GM19023 (cell line): ENCODE measurements at regions not wholly inside any gene's neighbourhood (a gene's known extent, or its start where the extent isn't known, plus 50 kb on each side); places are given as distances from the start of the nearest gene placed in this dataset.

ENCODE experiments used
- ATAC-seq: cut with Tn5 transposase; IDR thresholded peaks from one replicate; pipeline ENCODE4 v1.9.1; 2021; ENCODE audit warnings: mild to moderate bottlenecking, moderate library complexity; ENCODE audit not compliant: unreplicated experiment

DNA sequence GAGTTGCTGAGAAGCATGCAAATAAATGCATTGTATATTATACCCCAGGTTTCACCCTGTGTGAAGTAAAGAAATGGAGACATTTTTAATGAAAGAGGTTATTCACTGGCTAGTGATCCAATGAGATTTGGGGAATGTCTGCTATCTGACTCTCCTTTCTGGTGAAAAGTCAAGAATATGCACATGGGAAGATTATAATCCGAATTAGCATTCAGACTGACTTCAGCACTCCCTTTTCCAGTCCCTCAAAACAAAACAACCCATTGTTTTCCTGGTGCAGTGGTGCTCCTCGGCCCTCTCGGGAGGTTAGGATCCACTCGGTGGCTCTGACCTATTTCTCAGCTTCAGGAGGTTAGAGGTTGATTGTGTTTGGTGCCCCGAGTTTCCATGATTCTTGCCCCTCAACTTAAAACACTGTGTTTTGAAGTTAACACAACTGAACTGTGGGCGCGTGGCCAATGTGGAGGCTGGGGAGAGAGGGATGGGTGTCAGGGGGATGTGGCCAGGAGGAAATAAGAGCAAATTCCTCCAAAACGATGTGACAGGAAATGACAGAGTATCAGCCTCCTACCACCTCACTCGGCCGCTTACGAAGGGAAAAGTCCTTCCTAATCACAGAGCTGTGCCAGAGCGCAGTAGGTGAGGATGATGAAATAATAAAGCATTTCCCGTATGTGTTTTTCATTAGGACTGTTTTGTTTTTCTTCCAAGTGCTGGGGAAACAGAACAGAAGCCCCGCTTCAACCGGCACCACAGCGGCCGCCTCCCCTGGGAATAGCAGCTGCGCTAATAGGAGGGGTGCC is 440.1 kb downstream of the MTX2 start:
- ATAC-seq = no peak

DNA sequence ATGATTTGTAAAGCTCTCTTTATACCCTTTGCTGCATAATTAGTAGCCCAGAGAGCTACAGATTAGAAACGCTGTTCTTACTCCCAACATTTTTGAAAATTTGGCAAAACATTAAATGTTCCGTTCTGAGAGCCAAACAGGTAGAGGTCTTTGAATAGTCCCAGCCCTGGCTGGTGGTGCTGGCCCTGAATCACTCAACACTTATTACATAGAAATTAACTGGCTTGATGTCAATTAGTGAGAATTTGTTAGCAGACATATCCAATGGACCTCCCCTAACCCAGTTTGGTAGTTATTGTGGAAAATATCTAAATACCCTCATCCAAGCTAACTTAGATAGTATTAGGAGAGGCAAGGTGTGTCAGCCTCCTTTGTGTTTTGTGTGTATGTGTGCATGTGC is 440.7 kb downstream of the MTX2 start:
- ATAC-seq = no peak

GRCh38 chr2:176710657-176711186 is 441.5 kb downstream of the MTX2 start:
- no peak for ATAC-seq

DNA sequence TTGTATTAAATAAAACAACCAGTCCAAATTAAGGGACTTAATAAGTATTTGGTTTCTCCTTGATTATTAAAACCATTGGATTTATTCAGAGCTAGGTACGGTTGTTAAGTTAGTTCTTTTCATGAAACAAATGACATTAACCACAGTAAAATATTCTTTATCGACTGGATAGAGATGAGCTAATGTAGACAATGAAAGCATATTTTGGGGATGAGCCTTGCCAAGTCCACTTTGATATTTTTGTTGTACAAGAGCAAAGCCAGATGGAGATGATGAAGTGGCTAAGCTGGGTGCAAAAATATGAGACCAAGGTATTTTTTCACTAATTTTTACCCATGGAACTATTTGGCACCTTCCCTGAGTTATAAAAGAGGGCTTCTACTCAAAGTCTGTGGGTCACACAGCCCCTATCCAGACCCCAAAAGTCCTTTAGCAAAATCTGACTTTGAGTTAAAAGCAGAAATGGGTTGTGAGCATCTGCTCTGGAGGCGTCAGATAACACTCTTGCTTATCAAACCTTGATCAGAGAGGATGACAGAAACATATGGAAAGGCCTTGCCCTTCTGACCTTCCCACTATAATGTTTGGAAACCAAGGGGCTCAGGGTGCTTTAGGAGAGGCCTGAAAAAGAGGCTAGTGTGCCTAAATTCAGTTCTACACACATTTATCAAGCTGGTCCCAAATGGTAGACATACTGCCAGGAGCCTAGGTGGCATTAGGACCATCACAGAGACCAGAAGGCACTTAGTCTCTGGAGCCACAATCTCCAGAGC is 456.8 kb downstream of the MTX2 start:
- ATAC-seq = no peak

GRCh38 chr2:176727696-176728095 is 458.5 kb downstream of the MTX2 start:
- ATAC-seq = no peak

DNA sequence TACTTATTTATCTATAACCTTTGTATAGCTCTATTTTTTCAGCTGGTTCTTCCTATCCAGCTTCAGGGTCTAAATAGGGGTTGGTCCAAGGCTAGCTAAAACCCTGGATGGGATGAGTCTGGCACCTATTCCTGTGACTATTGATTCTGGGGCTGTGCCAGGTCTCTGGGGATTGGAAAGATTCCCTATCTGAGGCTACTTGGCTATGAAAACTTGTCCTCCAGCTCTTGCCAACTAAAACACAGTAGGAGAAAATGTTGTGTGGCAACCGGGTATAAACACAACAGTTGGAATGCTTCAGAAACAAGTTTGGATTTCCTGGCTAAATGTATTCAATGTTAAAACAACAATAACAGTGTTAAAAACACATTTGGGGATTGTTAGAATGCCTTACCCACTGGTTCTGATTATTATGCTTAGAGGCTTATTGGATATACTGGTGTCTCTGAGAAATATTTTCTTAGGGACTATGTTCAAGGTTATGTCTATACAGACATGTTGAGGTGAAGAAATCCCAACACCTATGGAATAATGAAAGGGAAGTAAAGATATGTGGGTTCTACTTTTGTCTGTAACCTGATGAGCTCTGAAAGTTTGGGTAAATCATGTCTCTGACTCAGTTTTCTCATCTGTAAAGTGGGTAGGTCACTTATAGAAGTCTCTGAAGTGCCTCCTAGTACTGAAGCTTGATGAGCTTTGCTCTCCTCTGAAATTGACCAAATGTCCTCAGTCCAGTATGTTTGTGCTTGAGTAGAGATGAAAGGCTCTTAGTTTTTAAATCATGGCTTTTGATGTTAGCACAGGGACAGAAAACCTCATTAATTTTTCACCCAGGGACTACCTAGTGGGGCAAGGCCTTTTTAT is 460.7 kb downstream of the MTX2 start:
- ATAC-seq = no peak

DNA sequence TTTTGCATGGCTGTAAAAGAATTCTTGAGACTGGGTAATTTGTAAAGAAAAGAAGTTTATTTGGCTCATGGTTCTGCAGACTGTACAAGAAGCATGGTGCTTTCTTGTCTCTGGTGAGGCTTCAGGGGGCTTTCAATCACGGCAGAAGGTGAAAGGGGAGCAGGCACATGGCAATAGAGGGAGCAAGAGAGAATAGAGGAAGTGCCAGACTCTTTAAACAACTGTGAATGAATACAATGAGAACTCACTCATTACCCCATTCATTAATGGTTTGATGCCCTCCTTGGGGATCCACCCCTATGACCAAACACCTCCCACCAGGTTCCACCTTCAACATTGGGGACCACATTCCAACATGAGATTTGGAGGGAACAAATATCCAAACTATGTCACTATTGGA is 463.5 kb downstream of the MTX2 start:
- no peak for ATAC-seq

DNA sequence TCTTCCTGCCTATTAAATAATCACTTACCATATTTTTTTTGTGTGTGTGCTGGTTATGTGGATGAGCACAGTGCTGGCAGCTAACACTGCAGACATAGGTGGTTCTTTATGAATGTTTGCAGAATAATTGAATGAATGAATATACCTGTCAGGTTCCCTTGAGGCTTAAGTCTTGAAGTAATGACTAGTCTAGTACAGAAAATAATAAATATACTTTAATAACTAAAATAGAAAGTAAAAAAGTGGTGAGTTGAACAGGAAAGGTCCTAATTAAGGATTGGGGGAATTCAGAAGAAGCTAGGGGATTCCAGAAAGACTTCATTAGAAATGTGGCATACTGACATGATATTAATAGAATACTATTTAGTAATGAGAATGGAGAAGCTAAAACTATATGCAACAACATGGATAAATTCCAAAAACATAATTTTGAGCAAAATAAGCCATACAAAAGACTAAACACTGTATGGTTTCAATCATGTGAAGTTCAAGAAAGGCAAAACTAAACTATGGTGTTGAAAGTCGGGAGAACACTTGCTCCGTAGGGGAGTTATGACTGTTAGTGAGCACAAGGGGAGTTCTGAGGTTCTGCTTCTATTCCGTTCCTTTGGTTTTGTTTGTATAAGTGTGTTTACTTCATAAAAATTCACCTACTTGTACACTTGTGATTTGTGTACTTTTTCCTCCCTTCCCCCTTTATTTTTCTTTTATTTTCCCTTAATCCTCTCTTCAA is 464.6 kb downstream of the MTX2 start:
- ATAC-seq = no peak

- no peak for ATAC-seq
These were observed 465.6 kb downstream of the MTX2 start for GRCh38 chr2:176734868-176735267.

DNA sequence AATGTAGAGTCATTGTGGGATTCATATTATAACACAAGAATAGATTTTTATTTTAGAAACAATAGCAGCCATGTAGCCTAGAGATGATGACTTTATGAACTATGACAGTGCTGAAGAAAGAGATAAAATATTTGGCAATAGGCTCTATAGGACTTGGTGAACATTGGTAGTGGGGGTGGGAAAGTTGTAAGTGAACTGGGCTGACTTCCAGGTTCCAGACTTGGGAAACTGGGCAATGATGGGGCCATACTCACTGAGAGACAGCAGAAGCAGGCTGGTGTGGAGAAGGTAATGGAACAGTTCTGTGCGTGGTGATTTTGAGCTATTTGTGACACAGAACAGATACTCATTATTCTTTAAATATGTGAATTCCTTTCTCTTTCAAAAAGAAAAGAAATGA is 470.3 kb upstream of the HNRNPA3 start:
- no peak for ATAC-seq

- no peak for ATAC-seq
These were observed 468.9 kb upstream of the HNRNPA3 start for GRCh38 chr2:176743671-176744070.

DNA sequence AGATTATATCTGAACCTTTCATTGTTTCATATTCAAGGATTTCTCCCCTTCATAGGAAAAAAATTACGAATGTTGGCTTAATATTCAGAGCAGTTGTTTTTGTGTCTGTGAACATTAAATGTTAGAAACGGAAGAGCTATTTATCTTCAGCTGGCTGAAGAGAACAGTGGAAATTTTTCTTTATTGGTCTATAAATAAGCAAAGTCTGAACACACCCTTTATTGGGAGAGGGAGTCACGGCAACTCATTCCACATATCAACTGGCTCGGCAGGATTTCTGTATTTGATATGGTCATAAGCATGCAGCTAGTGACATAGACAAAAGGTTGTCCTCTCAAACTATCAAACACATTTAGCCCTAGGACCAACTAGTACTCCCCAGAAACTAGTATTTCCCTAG is 468.4 kb upstream of the HNRNPA3 start:
- no peak for ATAC-seq

- ATAC-seq = no peak
These were observed 466.9 kb upstream of the HNRNPA3 start for GRCh38 chr2:176745543-176746200.

DNA sequence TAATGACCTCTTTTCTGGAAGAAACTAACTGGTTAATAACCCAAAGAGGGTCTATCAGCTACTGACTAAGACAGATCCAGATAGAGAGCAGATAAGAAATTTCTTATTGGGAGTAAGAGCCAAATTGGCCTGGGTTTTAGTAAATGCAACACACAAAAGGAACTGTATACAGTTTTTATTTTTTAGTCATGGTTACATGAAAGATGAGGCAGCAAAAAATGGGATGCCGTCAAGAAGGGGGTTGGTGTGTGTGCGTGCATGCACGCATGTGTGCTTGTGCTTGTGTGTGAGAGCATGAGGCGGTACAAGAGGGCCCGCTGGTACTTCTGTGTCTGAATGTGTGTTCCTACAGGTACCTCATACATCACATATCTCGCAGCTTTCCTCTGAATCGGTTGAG is 466.2 kb upstream of the HNRNPA3 start:
- ATAC-seq = no peak

GRCh38 chr2:176747506-176747905 is 465.1 kb upstream of the HNRNPA3 start:
- no peak for ATAC-seq

- ATAC-seq = no peak
These were observed 464.7 kb upstream of the HNRNPA3 start for GRCh38 chr2:176747928-176748327.

DNA sequence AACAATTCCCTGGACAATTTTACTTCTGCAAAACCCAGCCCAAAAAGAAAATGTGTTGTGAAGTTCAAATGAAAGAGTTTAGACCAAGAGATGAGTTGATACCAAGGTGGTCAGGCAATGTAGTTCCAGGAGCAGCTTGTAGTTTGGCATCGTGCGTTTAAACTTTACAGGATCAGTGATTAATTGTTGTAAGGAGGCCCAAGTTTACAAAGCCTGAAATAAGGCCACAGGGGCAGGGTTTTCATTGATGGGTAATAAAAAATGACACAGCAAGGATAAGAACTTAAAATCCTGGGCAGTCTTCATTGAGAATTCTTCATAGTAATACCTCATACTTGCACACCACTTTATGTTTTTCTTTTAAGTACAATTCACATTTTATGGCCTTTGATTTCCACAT is 463.9 kb upstream of the HNRNPA3 start:
- ATAC-seq = no peak

DNA sequence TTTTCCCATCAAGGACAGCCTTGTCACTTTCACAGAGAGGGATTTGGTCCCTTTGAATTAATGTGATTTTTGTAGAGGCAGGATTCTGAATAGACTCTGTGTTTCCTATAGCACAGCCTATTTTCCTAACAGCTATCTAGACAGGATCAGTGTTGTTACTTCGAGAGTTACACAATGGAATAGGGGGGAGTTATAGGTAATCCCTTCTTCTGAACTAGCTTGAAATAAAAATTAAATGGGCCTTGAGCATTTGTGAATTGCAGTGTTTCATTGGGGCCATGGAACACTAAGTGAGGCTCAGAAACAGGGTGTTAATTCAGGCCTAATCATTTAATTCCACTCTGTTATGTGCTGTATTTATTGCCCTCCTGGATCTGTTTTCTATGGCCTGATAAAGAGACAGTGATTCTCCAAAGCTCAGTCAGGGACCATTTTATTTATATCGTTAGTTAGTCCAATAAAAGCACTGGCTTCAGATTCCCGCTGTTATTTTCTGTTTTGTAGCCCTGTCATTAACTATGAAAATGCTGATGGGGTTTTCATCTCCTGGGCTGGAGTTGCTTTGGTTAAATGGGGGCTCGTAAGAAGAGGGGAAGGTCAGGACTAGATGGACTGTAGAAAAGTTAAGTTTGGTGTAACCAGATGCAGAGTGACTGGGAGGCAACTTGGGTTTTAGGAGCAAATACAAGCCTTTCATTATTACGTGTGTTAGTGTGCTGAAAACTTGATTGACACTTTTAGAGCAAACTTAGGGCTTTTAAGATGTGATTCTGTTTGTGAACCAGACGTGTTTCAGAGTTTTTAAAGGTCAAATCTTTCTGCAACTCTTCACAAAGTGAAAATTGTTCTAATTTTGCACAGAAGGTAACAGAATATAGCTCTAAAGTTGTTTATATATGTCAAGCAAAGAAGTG is 461.0 kb upstream of the HNRNPA3 start:
- ATAC-seq = no peak

DNA sequence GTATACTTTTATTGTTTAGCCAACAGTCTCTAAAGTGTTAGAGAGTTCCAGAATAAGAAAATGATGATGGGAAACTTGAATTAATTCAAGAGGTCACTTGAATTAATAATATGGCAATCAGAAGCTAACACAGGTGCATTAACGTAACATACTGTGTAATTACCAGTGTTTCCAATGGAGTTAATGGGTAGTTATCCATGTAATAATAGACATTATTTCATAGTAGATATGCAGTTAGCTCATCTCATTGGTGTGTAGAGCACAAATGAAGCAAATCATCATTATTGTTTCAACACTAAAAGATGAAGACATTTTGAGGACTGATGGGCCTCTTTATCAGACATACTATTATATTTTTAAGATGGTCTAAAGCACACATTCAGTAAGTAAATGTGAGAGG is 460.3 kb upstream of the HNRNPA3 start:
- ATAC-seq = no peak
